ENCODE measurements at regions not wholly inside any gene's neighbourhood (a gene's known extent, or its start where the extent isn't known, plus 50 kb on each side); places are given as distances from the start of the nearest gene placed in this dataset.
"Not testable (repeated sequence)": the region's sequence is repeated elsewhere in the genome, so short reads cannot be mapped to it uniquely, and the experiment has no call there.

- DNase-seq (ENCODE audit: low spot score), result no peak
Measured at GRCh38 chr16:6728381-6728780, 604.3 kb upstream of the RBFOX1 start.

- no peak for DNase-seq (ENCODE audit: low spot score)
Measured at GRCh38 chr16:6726621-6727020, 606.0 kb upstream of the RBFOX1 start.

GRCh38 chr16:6725634-6726331 is 606.9 kb upstream of the RBFOX1 start:
- peak; percentile 30 for DNase-seq (ENCODE audit: low spot score)

- not testable (repeated sequence) for DNase-seq (ENCODE audit: low spot score)
Measured at GRCh38 chr16:6725206-6725605, 607.4 kb upstream of the RBFOX1 start.

- DNase-seq (ENCODE audit: low spot score), result no peak
Measured at GRCh38 chr16:6722786-6723185, 609.9 kb upstream of the RBFOX1 start.

GRCh38 chr16:6714510-6714909 is 618.1 kb upstream of the RBFOX1 start:
- DNase-seq (ENCODE audit: low spot score), result no peak

GRCh38 chr16:6709736-6710135 is 622.9 kb upstream of the RBFOX1 start:
- DNase-seq (ENCODE audit: low spot score), result no peak

GRCh38 chr16:6708576-6709215 is 623.9 kb upstream of the RBFOX1 start:
- DNase-seq (ENCODE audit: low spot score), result no peak

GRCh38 chr16:6704306-6704930 is 628.2 kb upstream of the RBFOX1 start:
- no peak for DNase-seq (ENCODE audit: low spot score)

- DNase-seq (ENCODE audit: low spot score), result no peak
Measured at GRCh38 chr16:6701096-6701495, 631.5 kb upstream of the RBFOX1 start.

GRCh38 chr16:6698548-6698947 is 634.1 kb upstream of the RBFOX1 start:
- peak; percentile 28 for DNase-seq (ENCODE audit: low spot score)

GRCh38 chr16:6695666-6696065 is 637.0 kb upstream of the RBFOX1 start:
- DNase-seq (ENCODE audit: low spot score), result no peak

- no peak for DNase-seq (ENCODE audit: low spot score)
Measured at GRCh38 chr16:6694636-6695035, 638.0 kb upstream of the RBFOX1 start.

GRCh38 chr16:6693418-6693817 is 639.2 kb upstream of the RBFOX1 start:
- not testable (repeated sequence) for DNase-seq (ENCODE audit: low spot score)

GRCh38 chr16:6692874-6693273 is 639.8 kb upstream of the RBFOX1 start:
- DNase-seq (ENCODE audit: low spot score), result no peak

- no peak for DNase-seq (ENCODE audit: low spot score)
Measured at GRCh38 chr16:6690741-6691140, 641.9 kb upstream of the RBFOX1 start.

GRCh38 chr16:6689643-6690042 is 643.0 kb upstream of the RBFOX1 start:
- DNase-seq (ENCODE audit: low spot score), result no peak

- no peak for DNase-seq (ENCODE audit: low spot score)
Measured at GRCh38 chr16:6687593-6687992, 645.1 kb upstream of the RBFOX1 start.

GRCh38 chr16:6684076-6684673 is 648.5 kb upstream of the RBFOX1 start:
- DNase-seq (ENCODE audit: low spot score), result peak; percentile 55

- peak; percentile 62 for DNase-seq (ENCODE audit: low spot score)
Measured at GRCh38 chr16:6682142-6682811, 650.4 kb upstream of the RBFOX1 start.

- DNase-seq (ENCODE audit: low spot score), result no peak
Measured at GRCh38 chr16:6678586-6678985, 654.1 kb upstream of the RBFOX1 start.

- DNase-seq (ENCODE audit: low spot score), result no peak
Measured at GRCh38 chr16:6674071-6674470, 658.6 kb upstream of the RBFOX1 start.
